Cerebellar cortex (tissue), 1 donor: ENCODE measurements at regions not wholly inside any gene's neighbourhood (a gene's known extent, or its start where the extent isn't known, plus 50 kb on each side); places are given as distances from the start of the nearest gene placed in this dataset.
A peak's percentile ranks its signal among the peaks of the same experiment; 100 is the strongest.
"Not testable (repeated sequence)": the region's sequence is repeated elsewhere in the genome, so short reads cannot be mapped to it uniquely, and the experiment has no call there.

Experiments used
- DNase-seq: peaks from one replicate; pipeline ENCODE4 v3.0.0-alpha.2; 2015; ENCODE audit warnings: low spot score

DNA sequence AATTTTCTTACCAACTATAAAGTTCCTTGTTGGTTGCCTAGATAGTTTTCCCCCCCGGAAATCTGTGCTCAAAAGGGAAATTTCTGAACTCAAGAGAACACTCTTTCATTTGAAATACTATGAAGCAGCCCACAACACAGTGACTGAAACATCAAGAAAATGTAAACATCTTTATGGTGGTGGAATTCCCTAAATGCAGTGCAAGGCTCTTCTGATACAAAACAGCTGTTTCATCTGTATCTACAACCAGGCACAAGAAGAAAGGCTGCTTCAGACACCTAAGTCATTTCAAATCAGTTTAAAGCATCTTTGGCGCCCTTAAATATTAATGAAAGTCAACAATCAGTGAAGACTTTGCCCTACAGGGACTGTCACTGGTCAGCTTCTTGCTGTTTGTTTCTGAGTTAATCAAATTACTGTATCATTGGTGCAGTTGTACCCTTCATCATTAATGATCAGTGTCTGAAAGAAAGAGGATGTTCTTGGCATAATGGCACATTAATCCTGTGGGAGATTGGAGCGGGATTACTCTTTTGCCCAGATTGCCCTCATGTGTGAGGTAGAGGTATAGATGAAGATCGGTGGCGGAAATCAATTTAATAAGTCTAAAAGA, 947.0 kb downstream of the NR2F1-AS1 start:
- no peak for DNase-seq

- no peak for DNase-seq
Measured at GRCh38 chr5:92633176-92633575, 947.8 kb downstream of the NR2F1-AS1 start.

GRCh38 chr5:92631237-92631701, 949.8 kb downstream of the NR2F1-AS1 start:
- not testable (repeated sequence) for DNase-seq

DNA sequence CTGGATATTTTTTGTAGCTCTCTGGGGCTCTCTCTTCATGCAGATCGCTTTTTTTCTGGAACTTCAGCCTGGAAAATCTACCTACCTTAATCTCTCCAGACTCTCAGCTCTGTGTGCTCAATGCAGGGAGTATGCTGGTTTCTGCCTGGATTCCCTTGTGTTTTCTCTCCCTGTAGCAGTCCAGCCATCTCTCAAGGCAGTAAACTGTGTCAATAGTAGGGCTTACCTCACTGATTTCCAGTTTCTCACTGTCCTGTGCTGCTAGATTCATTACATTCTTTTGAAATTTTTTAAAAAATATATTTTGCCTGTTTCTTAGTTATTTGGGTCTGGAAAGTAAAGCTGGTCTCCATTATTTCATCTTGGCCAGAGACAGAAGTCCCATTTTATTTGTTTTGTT, 951.4 kb downstream of the NR2F1-AS1 start:
- DNase-seq: no peak

- no peak for DNase-seq
Measured at GRCh38 chr5:92629000-92629399, 952.0 kb downstream of the NR2F1-AS1 start.

DNA sequence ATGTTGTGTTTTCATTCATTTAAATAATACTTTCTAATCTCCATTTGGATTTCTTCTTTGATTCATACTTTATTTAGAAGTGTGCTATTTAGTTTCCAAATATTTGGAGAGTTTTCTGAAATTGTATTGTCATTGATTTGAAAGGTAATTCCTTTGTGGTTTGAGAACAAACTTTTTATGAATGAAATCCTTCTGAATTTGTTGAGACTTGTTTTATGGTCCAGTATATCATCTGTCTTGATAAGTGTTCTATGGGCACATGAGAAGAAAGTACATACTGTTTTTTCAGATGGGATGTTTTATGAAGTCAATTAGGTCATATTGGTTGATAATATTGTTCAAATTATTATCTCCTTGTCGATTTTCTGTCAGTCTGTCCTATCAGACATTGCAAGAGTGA, 953.8 kb downstream of the NR2F1-AS1 start:
- no peak for DNase-seq

GRCh38 chr5:92616085-92616484, 964.9 kb downstream of the NR2F1-AS1 start:
- no peak for DNase-seq

GRCh38 chr5:92613546-92613945, 967.5 kb downstream of the NR2F1-AS1 start:
- no peak for DNase-seq

- DNase-seq: not testable (repeated sequence)
Measured at GRCh38 chr5:92610435-92610834, 970.6 kb downstream of the NR2F1-AS1 start.

DNA sequence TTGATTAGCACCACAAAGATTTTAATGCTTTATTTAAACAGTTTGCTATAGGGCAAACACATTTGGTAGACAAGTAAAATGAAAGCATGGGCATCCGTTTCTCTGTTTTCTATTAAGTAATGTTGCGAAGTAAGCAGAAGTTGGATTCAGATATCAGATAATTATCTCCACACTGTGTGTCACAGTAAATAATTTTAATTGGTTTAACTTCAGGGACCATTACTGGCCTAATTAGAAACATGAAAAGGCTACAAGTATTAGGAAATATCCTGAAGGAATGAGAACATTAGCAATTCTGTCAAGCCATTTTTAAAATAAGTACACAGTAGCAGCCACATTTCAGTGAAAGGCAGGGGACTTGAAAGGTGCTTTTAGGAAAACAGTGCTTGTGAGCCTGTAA, 975.4 kb downstream of the NR2F1-AS1 start:
- no peak for DNase-seq

DNA sequence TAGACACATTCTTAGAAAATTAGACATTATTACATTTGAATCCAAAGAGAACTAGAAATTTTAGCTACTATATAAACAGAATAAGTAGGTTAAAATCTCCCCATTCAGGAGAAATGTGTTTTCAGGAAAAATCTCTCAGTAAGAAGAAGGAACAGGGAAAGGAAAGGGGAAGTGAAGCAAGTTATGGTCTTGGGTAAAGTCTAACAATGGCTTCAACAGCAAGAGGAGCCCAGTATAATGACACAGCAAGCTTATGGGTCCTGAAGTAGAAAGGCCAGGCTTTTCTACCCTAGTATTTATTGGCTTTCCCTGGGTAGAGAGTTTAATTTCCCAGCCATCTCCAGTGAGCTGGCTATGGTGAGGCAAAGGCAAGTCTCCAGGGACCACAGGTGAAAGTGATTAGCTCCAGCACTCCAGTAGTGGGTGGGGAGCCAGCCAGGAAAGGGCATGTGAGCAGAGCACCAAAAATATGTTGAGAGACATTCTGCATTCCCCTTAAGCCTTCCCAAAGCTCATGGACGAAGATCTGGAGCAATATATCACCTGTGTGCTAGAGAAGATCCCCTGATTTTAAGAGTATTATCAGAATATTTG, 981.7 kb downstream of the NR2F1-AS1 start:
- DNase-seq: no peak

DNA sequence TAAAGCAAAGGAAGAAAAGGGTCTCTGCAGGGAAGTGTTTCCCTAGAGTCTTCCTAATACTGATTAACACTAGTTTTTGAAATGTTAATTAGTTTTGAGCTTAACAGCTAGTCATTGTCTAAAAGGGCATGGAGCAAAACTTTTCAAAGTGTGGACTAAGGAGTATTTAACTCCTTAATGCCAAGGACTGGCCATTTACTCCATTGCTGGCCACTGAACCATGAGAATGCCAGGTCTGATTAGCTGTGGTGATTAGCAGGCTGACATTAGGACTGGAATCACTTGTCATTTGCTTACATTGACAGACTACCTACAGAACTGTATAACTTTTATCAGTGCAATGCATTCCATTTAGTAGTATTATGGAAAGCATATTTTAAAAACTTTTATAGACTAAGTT, 987.0 kb downstream of the NR2F1-AS1 start:
- DNase-seq: no peak

GRCh38 chr5:92588876-92589275, 992.1 kb downstream of the NR2F1-AS1 start:
- no peak for DNase-seq

GRCh38 chr5:92581690-92582089, 999.3 kb downstream of the NR2F1-AS1 start:
- no peak for DNase-seq

GRCh38 chr5:92581249-92581648, 999.8 kb downstream of the NR2F1-AS1 start:
- DNase-seq: no peak

DNA sequence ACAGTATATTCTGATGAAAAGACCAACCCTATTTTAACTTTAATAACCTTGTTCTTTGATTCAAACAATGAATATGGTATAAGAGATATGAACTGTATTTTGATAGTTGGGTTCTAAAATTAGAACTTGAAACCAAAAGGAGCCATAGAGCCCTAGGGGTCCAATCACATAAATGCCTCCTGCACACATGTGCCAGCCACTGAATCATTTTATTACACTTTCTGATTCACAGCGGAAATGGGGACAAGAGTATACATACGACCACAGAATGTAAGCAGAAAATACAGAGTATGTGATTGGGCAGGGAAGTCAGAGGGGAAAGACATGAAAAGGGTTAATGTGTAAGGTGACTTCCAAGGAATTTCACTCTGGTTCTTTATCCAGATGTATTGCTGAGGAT, 1000.2 kb downstream of the NR2F1-AS1 start:
- DNase-seq: no peak

DNA sequence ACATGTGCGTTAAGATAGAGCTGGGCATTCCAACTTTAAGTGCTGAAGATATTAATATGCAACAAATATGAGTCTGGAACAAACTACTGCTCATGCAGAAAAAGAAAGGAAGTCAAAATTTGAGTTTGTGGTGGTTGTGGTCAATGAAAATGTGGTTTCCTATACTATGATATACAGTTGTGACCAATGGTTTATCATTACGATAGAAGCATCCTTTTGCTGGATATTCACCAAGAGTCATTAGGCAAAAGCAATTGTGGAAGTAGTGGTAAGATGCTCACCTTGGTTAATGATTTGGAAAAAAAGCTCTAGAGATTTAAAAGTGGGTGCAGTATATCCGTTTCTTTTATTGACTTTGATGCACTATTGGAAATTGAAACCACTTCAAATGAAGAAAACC, 1007.0 kb downstream of the NR2F1-AS1 start:
- DNase-seq: no peak

- DNase-seq: peak; percentile 50
Measured at GRCh38 chr5:92568522-92568921, 1012.5 kb downstream of the NR2F1-AS1 start.

- no peak for DNase-seq
Measured at GRCh38 chr5:92567831-92568450, 1013.1 kb downstream of the NR2F1-AS1 start.

GRCh38 chr5:92566113-92566786, 1014.8 kb downstream of the NR2F1-AS1 start:
- DNase-seq: no peak

DNA sequence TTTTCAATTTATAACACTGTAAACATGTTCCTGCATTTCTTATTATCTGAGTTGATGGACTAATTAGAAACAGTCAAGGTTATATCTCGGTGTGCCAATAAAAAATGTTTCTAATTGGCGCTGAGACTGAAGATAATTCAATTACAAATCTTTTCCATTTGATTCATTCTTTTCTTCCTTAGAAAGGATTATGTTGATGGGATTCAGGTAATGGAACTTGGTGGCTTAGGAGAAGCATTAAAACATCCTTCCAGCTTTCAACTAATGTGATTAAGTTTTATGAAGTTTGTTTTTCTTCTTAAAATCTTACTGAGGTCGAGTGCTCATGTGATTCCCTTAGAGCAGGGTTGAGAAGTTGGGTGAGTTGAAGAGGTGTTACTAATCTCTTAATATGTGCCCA, 1015.3 kb downstream of the NR2F1-AS1 start:
- DNase-seq: peak; percentile 76

GRCh38 chr5:92562065-92562464, 1019.0 kb downstream of the NR2F1-AS1 start:
- DNase-seq: no peak

GRCh38 chr5:92561411-92561959, 1019.5 kb downstream of the NR2F1-AS1 start:
- no peak for DNase-seq
